ENCODE measurements at regions not wholly inside any gene's neighbourhood (a gene's known extent, or its start where the extent isn't known, plus 50 kb on each side); places are given as distances from the start of the nearest gene placed in this dataset.

DNA sequence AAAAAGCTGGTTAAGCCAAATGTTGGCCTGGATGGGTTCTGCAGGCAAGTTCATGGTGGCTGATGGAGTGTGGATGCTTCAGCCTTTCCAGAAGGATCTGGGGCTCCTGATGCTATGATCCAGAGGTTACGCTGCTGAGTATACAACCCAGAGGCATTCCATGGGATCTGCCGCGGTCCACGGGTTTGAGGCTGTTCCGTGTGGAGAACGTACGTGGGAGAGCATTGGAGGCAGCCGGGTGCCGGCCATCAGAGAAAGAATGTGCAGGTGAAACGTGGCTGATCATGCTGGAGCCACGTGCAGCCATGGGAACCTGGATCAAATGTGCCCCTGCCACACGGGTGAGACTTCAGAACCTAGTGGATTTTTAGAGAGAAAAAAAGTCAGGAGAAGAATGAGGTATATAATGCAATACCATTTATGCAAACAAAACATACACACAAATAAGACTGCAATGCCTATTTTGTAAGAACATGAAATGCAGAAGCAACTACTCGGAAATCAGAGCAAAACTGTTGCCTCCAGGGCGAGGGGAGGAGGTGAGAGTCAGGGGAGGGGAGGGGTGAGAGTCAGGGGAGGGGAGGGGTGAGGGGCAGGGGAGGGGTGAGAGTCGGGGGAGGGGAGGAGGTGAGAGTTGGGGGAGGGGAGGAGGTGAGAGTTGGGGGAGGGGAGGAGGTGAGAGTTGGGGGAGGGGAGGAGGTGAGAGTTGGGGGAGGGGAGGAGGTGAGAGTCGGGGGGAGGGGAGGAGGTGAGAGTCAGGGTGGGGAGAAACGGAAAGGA lies 116.5 kb upstream of the C1orf174 start:
- Histone ChIP-seq H3K27ac (ENCODE audit: insufficient read depth, low read depth, low read length) (no peak overlapping the region), H3K27me3 (ENCODE audit: control insufficient read depth in 2 of 2, insufficient read depth in 2 of 2, low read length in 2 of 2) (no peaks in the 10 kb centered on the region), H3K4me2 (ENCODE audit: insufficient read depth, low read length) (no peak overlapping the region), H3K4me1 (ENCODE audit: control insufficient read depth, extremely low read depth, insufficient read depth, low read length) (no peaks in the 10 kb centered on the region), H3K4me3 (replicated peaks in 1 of 3; ENCODE audit: insufficient read depth in 1 of 3, low read depth in 1 of 3, low read length in 3 of 3) (no peak overlapping the region), H3K9me3 (replicated peaks; ENCODE audit: control insufficient read depth, insufficient read depth, low read length) (peaks cover 9% of the 10 kb centered on the region), H2AFZ (ENCODE audit: low read depth, low read length) (no peak overlapping the region), H4K20me1 (replicated peaks; ENCODE audit: control insufficient read depth, extremely low read depth, insufficient read depth, low read length) (no peaks in the 10 kb centered on the region), H3K9me1 (replicated peaks; ENCODE audit: control insufficient read depth, extremely low read depth, insufficient read depth, low read length) (no peaks in the 10 kb centered on the region), H3K36me3 (ENCODE audit: control insufficient read depth in 2 of 2, extremely low read depth in 1 of 2, insufficient read depth in 2 of 2, low read length in 2 of 2) (no peaks in the 10 kb centered on the region), H3K9ac (replicated peaks; ENCODE audit: extremely low read depth, insufficient read depth, low read length) (no peak overlapping the region), H3K79me2 (ENCODE audit: control insufficient read depth, insufficient read depth, low read length) (no peaks in the 10 kb centered on the region)
- ChIA-PET POLR2A (no interaction called here), CTCF (no interaction called here)
- TF ChIP-seq EZH2 (IDR thresholded peaks at IDR 0.05; ENCODE audit: borderline replicate concordance, low read depth, low read length, severe bottlenecking): no peak
- TF ChIP-seq, protein P1, sequence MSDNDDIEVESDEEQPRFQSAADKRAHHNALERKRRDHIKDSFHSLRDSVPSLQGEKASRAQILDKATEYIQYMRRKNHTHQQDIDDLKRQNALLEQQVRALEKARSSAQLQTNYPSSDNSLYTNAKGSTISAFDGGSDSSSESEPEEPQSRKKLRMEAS (IDR thresholded peaks at IDR 0.05; ENCODE audit: insufficient read depth, insufficient read length): no peak
- TF ChIP-seq, protein P2, sequence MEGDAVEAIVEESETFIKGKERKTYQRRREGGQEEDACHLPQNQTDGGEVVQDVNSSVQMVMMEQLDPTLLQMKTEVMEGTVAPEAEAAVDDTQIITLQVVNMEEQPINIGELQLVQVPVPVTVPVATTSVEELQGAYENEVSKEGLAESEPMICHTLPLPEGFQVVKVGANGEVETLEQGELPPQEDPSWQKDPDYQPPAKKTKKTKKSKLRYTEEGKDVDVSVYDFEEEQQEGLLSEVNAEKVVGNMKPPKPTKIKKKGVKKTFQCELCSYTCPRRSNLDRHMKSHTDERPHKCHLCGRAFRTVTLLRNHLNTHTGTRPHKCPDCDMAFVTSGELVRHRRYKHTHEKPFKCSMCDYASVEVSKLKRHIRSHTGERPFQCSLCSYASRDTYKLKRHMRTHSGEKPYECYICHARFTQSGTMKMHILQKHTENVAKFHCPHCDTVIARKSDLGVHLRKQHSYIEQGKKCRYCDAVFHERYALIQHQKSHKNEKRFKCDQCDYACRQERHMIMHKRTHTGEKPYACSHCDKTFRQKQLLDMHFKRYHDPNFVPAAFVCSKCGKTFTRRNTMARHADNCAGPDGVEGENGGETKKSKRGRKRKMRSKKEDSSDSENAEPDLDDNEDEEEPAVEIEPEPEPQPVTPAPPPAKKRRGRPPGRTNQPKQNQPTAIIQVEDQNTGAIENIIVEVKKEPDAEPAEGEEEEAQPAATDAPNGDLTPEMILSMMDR (IDR thresholded peaks at IDR 0.05; ENCODE audit: extremely low read depth in 1 of 2, insufficient read depth in 1 of 2, low read depth in 1 of 2, low read length in 2 of 2): no peak
- no peak for TF ChIP-seq GATA2 (IDR thresholded peaks at IDR 0.05; ENCODE audit: insufficient read depth, insufficient read length, low read depth, low read length)
- TF ChIP-seq POLR2AphosphoS5 (IDR thresholded peaks at IDR 0.05; ENCODE audit: insufficient read depth, low read depth, low read length): no peak
- no peak for TF ChIP-seq JUN (IDR thresholded peaks at IDR 0.05; ENCODE audit: borderline replicate concordance, insufficient read depth, insufficient read length, low read depth)
- no peak for TF ChIP-seq POLR2A (IDR thresholded peaks at IDR 0.05; ENCODE audit: low read depth, low read length)
- no peak for TF ChIP-seq FOS (IDR thresholded peaks at IDR 0.05; ENCODE audit: borderline replicate concordance, insufficient read depth, low read length)
- FAIRE-seq (no peak), DNase-seq (ENCODE audit: low read depth, low spot score) (no peak)
- intact Hi-C loops (cut with micrococcal nuclease) (no loop called here), dilution Hi-C loops (cut with MboI; ENCODE audit: extremely low pct_ligation_motif_present, low sequenced_read_pairs) (no loop called here)
- BruUV-seq (replicated peaks): no TSS peak
